HCT116 (cell line): ENCODE measurements at regions not wholly inside any gene's neighbourhood (a gene's known extent, or its start where the extent isn't known, plus 50 kb on each side); places are given as distances from the start of the nearest gene placed in this dataset.

Experiments used
- ATAC-seq: fragments of 200-7000 bp; cut with Tn5 transposase; 2 replicates; pipeline ENCODE4 v1.9.1; 2020; ENCODE audit warnings: mild to moderate bottlenecking, moderate library complexity
- BruUV-seq: library from RNA; stranded (reverse); fragments of 400-500 nt; replicated peaks from 2 replicates; lab custom pipeline; 2021; lab: Mats Ljungman, UMichigan
- CTCF ChIA-PET: fragments of 300-600 bp; sonication (Branson Sonifier 250); formaldehyde crosslinking; loops from one replicate; lab custom pipeline; 2021; ENCODE audit warnings: antibody characterized with exemption; lab: Charles Lee
- POLR2A ChIA-PET: fragments of 300-600, 350-600 bp; sonication (Branson Sonifier 250); formaldehyde crosslinking; loops from one replicate; lab custom pipeline; 2021; ENCODE audit warnings: antibody characterized with exemption; lab: Charles Lee
- RAD21 ChIA-PET, 2 experiments: fragments of 300-600 bp; sonication (Branson Sonifier 250); formaldehyde crosslinking; loops; one replicate each; lab custom pipeline; 2023; ENCODE audit warnings: low total read pairs in 2 of 2; ENCODE audit not compliant: uncharacterized antibody in 2 of 2, unreplicated experiment in 2 of 2, low non-redundant PET in 1 of 2; lab: Charles Lee
- DNase-seq: peaks from one replicate; pipeline ENCODE4 v3.0.0-alpha.2; 2010; ENCODE audit warnings: low read depth, low spot score
- H2AFZ ChIP-seq: fragments of 200-600 bp; shearing (Covaris generic), sonication (generic); 2 replicates; pipeline ENCODE4 v1.6.1; 2017; ENCODE audit warnings: low read depth, mixed run types, mixed read lengths, antibody characterized with exemption, low read length; ENCODE audit not compliant: poor library complexity, severe bottlenecking
- H3K27ac ChIP-seq: 2 replicates; pipeline ENCODE4 v1.5.1; 2012; ENCODE audit warnings: low read depth, low read length
- H3K27me3 ChIP-seq: fragments of 200-600 bp; sonication (generic); 2 replicates; pipeline ENCODE4 v1.6.1; 2016; ENCODE audit warnings: mixed run types, low read length, mixed read lengths; ENCODE audit not compliant: insufficient read depth
- H3K36me3 ChIP-seq, 2 experiments: fragments of 200-500 bp in 1 of 2; fragments of 200-600 bp in 1 of 2; sonication (Bioruptor generic) in 1 of 2; sonication (generic) in 1 of 2; 2 replicates each; pipeline versions ENCODE4 v1.5.1 to v1.6.1; 2014 to 2016; ENCODE audit warnings: low read length in 2 of 2, inconsistent platforms in 1 of 2, mixed read lengths in 1 of 2, mixed run types in 1 of 2; ENCODE audit not compliant: insufficient read depth in 2 of 2, control insufficient read depth in 1 of 2
- H3K4me1 ChIP-seq, 2 experiments: fragments of 200-600 bp in 1 of 2; sonication (generic) in 1 of 2; 2 replicates each; pipeline versions ENCODE4 v1.5.1 to v1.6.1; 2012 to 2017; ENCODE audit warnings: low read length in 2 of 2, inconsistent platforms in 1 of 2, mild to moderate bottlenecking in 1 of 2, mixed read lengths in 1 of 2, mixed run types in 1 of 2, moderate library complexity in 1 of 2; ENCODE audit not compliant: insufficient read depth in 2 of 2, control insufficient read depth in 1 of 2
- H3K4me2 ChIP-seq: fragments of 200-600 bp; sonication (generic); 2 replicates; pipeline ENCODE4 v1.6.1; 2017; ENCODE audit warnings: mixed run types, low read length, mixed read lengths
- H3K4me3 ChIP-seq, 2 experiments: fragments of 200-600 bp in 1 of 2; sonication (generic) in 1 of 2; replicated peaks in 1 of 2; 2 replicates each; pipeline ENCODE4 v1.5.1; 2011 to 2016; ENCODE audit warnings: low read length in 2 of 2, control low read depth in 1 of 2, low read depth in 1 of 2, mild to moderate bottlenecking in 1 of 2, mixed read lengths in 1 of 2, mixed run types in 1 of 2
- H3K79me2 ChIP-seq: fragments of 200-600 bp; sonication (generic); 2 replicates; pipeline ENCODE4 v1.6.1; 2017; ENCODE audit warnings: mild to moderate bottlenecking, mixed run types, low read length, moderate library complexity, mixed read lengths; ENCODE audit not compliant: insufficient read depth
- H3K9ac ChIP-seq: fragments of 200-600 bp; sonication (generic); 2 replicates; pipeline ENCODE4 v1.6.1; 2016; ENCODE audit warnings: low read length, mixed read lengths
- H3K9me2 ChIP-seq: fragments of 200-600 bp; sonication (generic), shearing (Covaris generic); 2 replicates; pipeline ENCODE4 v1.6.1; 2017; ENCODE audit warnings: mixed run types, mild to moderate bottlenecking, moderate library complexity; ENCODE audit not compliant: insufficient read depth
- H3K9me3 ChIP-seq, 2 experiments: fragments of 200-500 bp in 1 of 2; fragments of 200-600 bp in 1 of 2; sonication (Bioruptor generic) in 1 of 2; sonication (generic) in 1 of 2; 2 replicates each; pipeline ENCODE4 v1.6.1; 2014 to 2017; ENCODE audit warnings: low read length in 2 of 2, mixed read lengths in 2 of 2, inconsistent platforms in 1 of 2, low read depth in 1 of 2, mild to moderate bottlenecking in 1 of 2, mixed run types in 1 of 2, moderate library complexity in 1 of 2; ENCODE audit not compliant: control insufficient read depth in 1 of 2, insufficient read depth in 1 of 2
- H4K20me1 ChIP-seq: fragments of 200-600 bp; sonication (generic), shearing (Covaris generic); 2 replicates; pipeline ENCODE4 v1.6.1; 2017; ENCODE audit warnings: mixed run types, mild to moderate bottlenecking, moderate library complexity; ENCODE audit not compliant: insufficient read depth
- ATF3 ChIP-seq: IDR thresholded peaks from 2 replicates; pipeline ENCODE4 v1.6.1; 2012
- CEBPB ChIP-seq: IDR thresholded peaks from 2 replicates; pipeline ENCODE4 v1.6.1; 2012; ENCODE audit warnings: low read depth
- EGR1 ChIP-seq: IDR thresholded peaks from 2 replicates; pipeline ENCODE4 v1.6.1; 2012; ENCODE audit warnings: low read depth
- ELF1 ChIP-seq: IDR thresholded peaks from 2 replicates; pipeline ENCODE4 v1.6.1; 2012; ENCODE audit warnings: low read depth, borderline replicate concordance
- EZH2phosphoT487 ChIP-seq: fragments of 200-600 bp; IDR thresholded peaks from 2 replicates; pipeline ENCODE4 v1.6.1; 2018; ENCODE audit warnings: antibody characterized with exemption, borderline replicate concordance
- SIN3A ChIP-seq: IDR thresholded peaks from 2 replicates; pipeline ENCODE4 v1.6.1; 2012; ENCODE audit warnings: low read depth
- SP1 ChIP-seq: IDR thresholded peaks from 2 replicates; pipeline ENCODE4 v1.6.1; 2012; ENCODE audit warnings: low read depth
- SRF ChIP-seq: IDR thresholded peaks from 2 replicates; pipeline ENCODE4 v1.6.1; 2012; ENCODE audit warnings: low read depth
- TCF7L2 ChIP-seq: IDR thresholded peaks from 2 replicates; pipeline ENCODE4 v1.7.0; 2011; ENCODE audit warnings: borderline replicate concordance, inconsistent platforms; ENCODE audit not compliant: insufficient read depth, insufficient read length; ENCODE audit errors: extremely low read depth
- YY1 ChIP-seq: IDR thresholded peaks from 2 replicates; pipeline ENCODE4 v1.6.1; 2011; ENCODE audit warnings: low read length, low read depth, moderate library complexity, mild to moderate bottlenecking; ENCODE audit not compliant: insufficient replicate concordance; ENCODE audit errors: extremely low read depth
- ZFX ChIP-seq: fragments of 450-650 bp; IDR thresholded peaks from 2 replicates; pipeline ENCODE4 v1.6.1; 2017
- ZNF274 ChIP-seq: fragments of 200-500 bp; sonication (Bioruptor generic); IDR thresholded peaks from 2 replicates; pipeline ENCODE4 v1.6.1; 2014; ENCODE audit warnings: mild to moderate bottlenecking, low read depth, low read length, inconsistent platforms
- intact Hi-C: fragments of 100-400 bp; cut with micrococcal nuclease; formaldehyde crosslinking; loops from 2 replicates; pipeline ENCODE4 v1.10.0; 2022
- TF ChIP-seq, protein P1 (sequence below): IDR thresholded peaks from 2 replicates; pipeline ENCODE4 v1.6.1; 2012; ENCODE audit warnings: low read depth

GRCh38 chr1:233844275-233844674 lies 60.2 kb upstream of the SLC35F3 start (continued):
- TF ChIP-seq, protein P1, sequence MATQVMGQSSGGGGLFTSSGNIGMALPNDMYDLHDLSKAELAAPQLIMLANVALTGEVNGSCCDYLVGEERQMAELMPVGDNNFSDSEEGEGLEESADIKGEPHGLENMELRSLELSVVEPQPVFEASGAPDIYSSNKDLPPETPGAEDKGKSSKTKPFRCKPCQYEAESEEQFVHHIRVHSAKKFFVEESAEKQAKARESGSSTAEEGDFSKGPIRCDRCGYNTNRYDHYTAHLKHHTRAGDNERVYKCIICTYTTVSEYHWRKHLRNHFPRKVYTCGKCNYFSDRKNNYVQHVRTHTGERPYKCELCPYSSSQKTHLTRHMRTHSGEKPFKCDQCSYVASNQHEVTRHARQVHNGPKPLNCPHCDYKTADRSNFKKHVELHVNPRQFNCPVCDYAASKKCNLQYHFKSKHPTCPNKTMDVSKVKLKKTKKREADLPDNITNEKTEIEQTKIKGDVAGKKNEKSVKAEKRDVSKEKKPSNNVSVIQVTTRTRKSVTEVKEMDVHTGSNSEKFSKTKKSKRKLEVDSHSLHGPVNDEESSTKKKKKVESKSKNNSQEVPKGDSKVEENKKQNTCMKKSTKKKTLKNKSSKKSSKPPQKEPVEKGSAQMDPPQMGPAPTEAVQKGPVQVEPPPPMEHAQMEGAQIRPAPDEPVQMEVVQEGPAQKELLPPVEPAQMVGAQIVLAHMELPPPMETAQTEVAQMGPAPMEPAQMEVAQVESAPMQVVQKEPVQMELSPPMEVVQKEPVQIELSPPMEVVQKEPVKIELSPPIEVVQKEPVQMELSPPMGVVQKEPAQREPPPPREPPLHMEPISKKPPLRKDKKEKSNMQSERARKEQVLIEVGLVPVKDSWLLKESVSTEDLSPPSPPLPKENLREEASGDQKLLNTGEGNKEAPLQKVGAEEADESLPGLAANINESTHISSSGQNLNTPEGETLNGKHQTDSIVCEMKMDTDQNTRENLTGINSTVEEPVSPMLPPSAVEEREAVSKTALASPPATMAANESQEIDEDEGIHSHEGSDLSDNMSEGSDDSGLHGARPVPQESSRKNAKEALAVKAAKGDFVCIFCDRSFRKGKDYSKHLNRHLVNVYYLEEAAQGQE = no peak
- TF ChIP-seq YY1 (no peak), ELF1 (no peak), ATF3 (no peak), SP1 (no peak), EGR1 (no peak), EZH2phosphoT487 (no peak), TCF7L2 (no peak), ZNF274 (no peak), CEBPB (no peak)

DNA sequence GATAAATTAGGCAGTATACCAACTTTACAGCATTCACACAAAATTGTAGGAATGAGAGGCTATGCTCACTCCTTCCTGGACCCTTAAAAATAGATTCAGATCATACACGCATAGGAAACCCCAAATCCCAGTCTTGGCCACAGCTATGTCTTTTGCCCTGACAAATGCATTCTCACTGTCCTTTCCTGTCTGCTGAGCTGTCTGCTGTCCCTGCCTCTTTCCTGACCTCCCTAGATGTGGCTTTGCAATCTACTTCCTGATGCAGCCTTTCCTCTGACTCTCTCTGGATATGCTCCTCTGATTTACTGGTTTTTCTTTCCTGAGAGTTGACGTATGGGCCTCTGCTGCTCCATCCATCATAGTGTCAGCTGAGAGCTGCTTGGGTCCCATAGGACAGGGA lies 59.8 kb upstream of the SLC35F3 start:
- Histone ChIP-seq H3K27ac (no peak overlapping the region), H3K36me3 (no peaks in the 10 kb centered on the region), H3K4me1 (no peaks in the 10 kb centered on the region), H4K20me1 (no peaks in the 10 kb centered on the region), H3K27me3 (no peaks in the 10 kb centered on the region), H3K9me2 (no peaks in the 10 kb centered on the region), H3K4me3 (no peak overlapping the region), H3K9ac (no peak overlapping the region), H3K4me2 (no peak overlapping the region)
- ChIA-PET RAD21 (no interaction called here), CTCF (no interaction called here)
- no TSS peak for BruUV-seq
- DNase-seq = no peak
- TF ChIP-seq SIN3A (no peak), SRF (no peak), TCF7L2 (no peak), ATF3 (no peak), ZFX (no peak), ELF1 (no peak), CEBPB (no peak)
- TF ChIP-seq, all 23 proteins: peak for 0
- intact Hi-C loops = no loop called here
- ATAC-seq = no peak
- POLR2A ChIA-PET = no interaction called here
- Histone ChIP-seq H2AFZ (no peak overlapping the region), H3K9me3 (no peaks in the 10 kb centered on the region), H3K79me2 (no peaks in the 10 kb centered on the region)
